ENCODE measurements at regions not wholly inside any gene's neighbourhood (a gene's known extent, or its start where the extent isn't known, plus 50 kb on each side); places are given as distances from the start of the nearest gene placed in this dataset.

GRCh38 chr14:84001023-84001422, 1528.9 kb upstream of the FLRT2 start:
- in situ Hi-C loops (cut with HindIII; ENCODE audit: low pct_unique_long_range_greater_than_20kb, low sequenced_read_pairs), result no loop called here
- DNase-seq (ENCODE audit: low read depth in 1 of 2, low spot score in 1 of 2), result no peak
- no peak for TF ChIP-seq JUND (IDR thresholded peaks at IDR 0.05; ENCODE audit: low read depth)

- no peak for TF ChIP-seq JUND (IDR thresholded peaks at IDR 0.05; ENCODE audit: low read depth)
- DNase-seq (ENCODE audit: low read depth in 1 of 2, low spot score in 1 of 2), result no peak
- in situ Hi-C loops (cut with HindIII; ENCODE audit: low pct_unique_long_range_greater_than_20kb, low sequenced_read_pairs), result no loop called here
These were observed 1526.6 kb upstream of the FLRT2 start for GRCh38 chr14:84003346-84003745.

GRCh38 chr14:84006643-84007155, 1523.2 kb upstream of the FLRT2 start:
- peak in 1 of 2 experiments; percentile 24 for DNase-seq (ENCODE audit: low read depth in 1 of 2, low spot score in 1 of 2)
- in situ Hi-C loops (cut with HindIII; ENCODE audit: low pct_unique_long_range_greater_than_20kb, low sequenced_read_pairs), result no loop called here
- no peak for TF ChIP-seq JUND (IDR thresholded peaks at IDR 0.05; ENCODE audit: low read depth)

GRCh38 chr14:84013424-84013823, 1516.5 kb upstream of the FLRT2 start:
- TF ChIP-seq JUND (IDR thresholded peaks at IDR 0.05; ENCODE audit: low read depth), result no peak
- in situ Hi-C loops (cut with HindIII; ENCODE audit: low pct_unique_long_range_greater_than_20kb, low sequenced_read_pairs), result no loop called here
- DNase-seq (ENCODE audit: low read depth in 1 of 2, low spot score in 1 of 2), result no peak

GRCh38 chr14:84017495-84017894, 1512.4 kb upstream of the FLRT2 start:
- peak in 1 of 2 experiments; percentile 41 for DNase-seq (ENCODE audit: low read depth in 1 of 2, low spot score in 1 of 2)

GRCh38 chr14:84021433-84021832, 1508.5 kb upstream of the FLRT2 start:
- no peak for TF ChIP-seq JUND (IDR thresholded peaks at IDR 0.05; ENCODE audit: low read depth)
- in situ Hi-C loops (cut with HindIII; ENCODE audit: low pct_unique_long_range_greater_than_20kb, low sequenced_read_pairs), result no loop called here
- no peak for DNase-seq (ENCODE audit: low read depth in 1 of 2, low spot score in 1 of 2)

More at GRCh38 chr14:84017495-84017894, 1512.4 kb upstream of the FLRT2 start:
- no peak for TF ChIP-seq JUND (IDR thresholded peaks at IDR 0.05; ENCODE audit: low read depth)
- in situ Hi-C loops (cut with HindIII; ENCODE audit: low pct_unique_long_range_greater_than_20kb, low sequenced_read_pairs), result no loop called here

- no peak for DNase-seq (ENCODE audit: low read depth in 1 of 2, low spot score in 1 of 2)
- in situ Hi-C loops (cut with HindIII; ENCODE audit: low pct_unique_long_range_greater_than_20kb, low sequenced_read_pairs), result no loop called here
- no peak for TF ChIP-seq JUND (IDR thresholded peaks at IDR 0.05; ENCODE audit: low read depth)
These were observed 1505.6 kb upstream of the FLRT2 start for GRCh38 chr14:84024231-84024820.

- TF ChIP-seq JUND (IDR thresholded peaks at IDR 0.05; ENCODE audit: low read depth), result no peak
- in situ Hi-C loops (cut with HindIII; ENCODE audit: low pct_unique_long_range_greater_than_20kb, low sequenced_read_pairs), result no loop called here
- DNase-seq (ENCODE audit: low read depth in 1 of 2, low spot score in 1 of 2), result no peak
These were observed 1504.6 kb upstream of the FLRT2 start for GRCh38 chr14:84025106-84026012.

- in situ Hi-C loops (cut with HindIII; ENCODE audit: low pct_unique_long_range_greater_than_20kb, low sequenced_read_pairs), result no loop called here
- no peak for TF ChIP-seq JUND (IDR thresholded peaks at IDR 0.05; ENCODE audit: low read depth)
- DNase-seq (ENCODE audit: low read depth in 1 of 2, low spot score in 1 of 2), result no peak
These were observed 1502.6 kb upstream of the FLRT2 start for GRCh38 chr14:84027351-84027750.

- TF ChIP-seq JUND (IDR thresholded peaks at IDR 0.05; ENCODE audit: low read depth), result no peak
- in situ Hi-C loops (cut with HindIII; ENCODE audit: low pct_unique_long_range_greater_than_20kb, low sequenced_read_pairs), result no loop called here
- DNase-seq (ENCODE audit: low read depth in 1 of 2, low spot score in 1 of 2), result no peak
These were observed 1501.8 kb upstream of the FLRT2 start for GRCh38 chr14:84028080-84028604.

- in situ Hi-C loops (cut with HindIII; ENCODE audit: low pct_unique_long_range_greater_than_20kb, low sequenced_read_pairs), result no loop called here
- no peak for DNase-seq (ENCODE audit: low read depth in 1 of 2, low spot score in 1 of 2)
- TF ChIP-seq JUND (IDR thresholded peaks at IDR 0.05; ENCODE audit: low read depth), result no peak
These were observed 1500.7 kb upstream of the FLRT2 start for GRCh38 chr14:84029246-84029645.

- DNase-seq (ENCODE audit: low read depth in 1 of 2, low spot score in 1 of 2), result no peak
- in situ Hi-C loops (cut with HindIII; ENCODE audit: low pct_unique_long_range_greater_than_20kb, low sequenced_read_pairs), result no loop called here
- no peak for TF ChIP-seq JUND (IDR thresholded peaks at IDR 0.05; ENCODE audit: low read depth)
These were observed 1500.2 kb upstream of the FLRT2 start for GRCh38 chr14:84029720-84030119.

GRCh38 chr14:84036840-84037239, 1493.1 kb upstream of the FLRT2 start:
- in situ Hi-C loops (cut with HindIII; ENCODE audit: low pct_unique_long_range_greater_than_20kb, low sequenced_read_pairs), result no loop called here
- TF ChIP-seq JUND (IDR thresholded peaks at IDR 0.05; ENCODE audit: low read depth), result no peak
- DNase-seq (ENCODE audit: low read depth in 1 of 2, low spot score in 1 of 2), result peak in 1 of 2 experiments; percentile 6

Measured in T47D (cell line).